Large intestine (tissue), 3 donors: ENCODE measurements at regions not wholly inside any gene's neighbourhood (a gene's known extent, or its start where the extent isn't known, plus 50 kb on each side); places are given as distances from the start of the nearest gene placed in this dataset.

Source experiments
- DNase-seq, 2 donors: peaks; one replicate each; pipeline versions ENCODE4 v3.0.0 to v3.0.0-alpha.2; 2013
- H3K27ac ChIP-seq: one replicate; pipeline ENCODE4 v1.5.1; 2013; ENCODE audit warnings: low read length
- H3K27me3 ChIP-seq: 2 replicates; pipeline ENCODE4 v1.6.1; 2013; ENCODE audit warnings: low read length; ENCODE audit not compliant: control insufficient read depth, insufficient read depth
- H3K36me3 ChIP-seq: 2 replicates; pipeline ENCODE4 v1.6.1; 2013; ENCODE audit warnings: low read length; ENCODE audit not compliant: control insufficient read depth, insufficient read depth
- H3K4me1 ChIP-seq: one replicate; pipeline ENCODE4 v1.6.1; 2013; ENCODE audit warnings: low read length; ENCODE audit not compliant: control insufficient read depth, insufficient read depth
- H3K4me3 ChIP-seq: one replicate; pipeline ENCODE4 v1.5.1; 2013; ENCODE audit warnings: low read length
- H3K9me3 ChIP-seq: one replicate; pipeline ENCODE4 v1.6.1; 2013; ENCODE audit warnings: mild to moderate bottlenecking, low read depth, low read length, moderate library complexity; ENCODE audit not compliant: control insufficient read depth
- WGBS: methylation state at CpG from one replicate; pipeline ENCODE4 v1.1.5; 2013; ENCODE audit warnings: low lambda C conversion rate; ENCODE audit not compliant: insufficient coverage; 5-methylcytosine and 5-hydroxymethylcytosine counted together

DNA sequence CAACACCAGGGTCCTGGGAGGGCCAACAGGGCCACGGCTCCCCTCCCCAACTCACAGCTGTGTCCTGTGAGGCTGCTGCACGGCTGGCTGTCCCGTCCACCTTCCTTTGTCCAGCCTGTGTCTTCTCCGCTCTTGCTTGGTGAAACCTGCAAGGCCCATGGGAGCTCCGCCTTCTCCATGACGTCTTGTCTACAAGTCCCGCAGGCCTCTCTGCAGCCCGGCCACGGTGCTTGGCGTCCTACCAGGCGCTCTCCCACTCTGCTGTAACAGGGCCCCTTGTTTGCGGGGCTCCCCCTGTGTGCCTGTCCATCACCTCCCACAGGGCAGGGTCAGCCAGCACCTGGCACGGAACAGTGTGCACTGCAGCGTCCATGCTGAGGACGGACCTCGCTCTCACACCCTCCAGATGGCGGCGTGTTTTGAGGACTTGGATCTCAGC is 866.8 kb downstream of the TBC1D22A start:
- Histone ChIP-seq H3K4me1 (no peaks in the 10 kb centered on the region), H3K27me3 (no peaks in the 10 kb centered on the region), H3K9me3 (peaks cover 10% of the 10 kb centered on the region), H3K27ac (no peak overlapping the region), H3K4me3 (no peak overlapping the region), H3K36me3 (no peaks in the 10 kb centered on the region)
- WGBS: no CpG with 5 or more reads among the region's 18 CpGs
- DNase-seq: no peak

DNA sequence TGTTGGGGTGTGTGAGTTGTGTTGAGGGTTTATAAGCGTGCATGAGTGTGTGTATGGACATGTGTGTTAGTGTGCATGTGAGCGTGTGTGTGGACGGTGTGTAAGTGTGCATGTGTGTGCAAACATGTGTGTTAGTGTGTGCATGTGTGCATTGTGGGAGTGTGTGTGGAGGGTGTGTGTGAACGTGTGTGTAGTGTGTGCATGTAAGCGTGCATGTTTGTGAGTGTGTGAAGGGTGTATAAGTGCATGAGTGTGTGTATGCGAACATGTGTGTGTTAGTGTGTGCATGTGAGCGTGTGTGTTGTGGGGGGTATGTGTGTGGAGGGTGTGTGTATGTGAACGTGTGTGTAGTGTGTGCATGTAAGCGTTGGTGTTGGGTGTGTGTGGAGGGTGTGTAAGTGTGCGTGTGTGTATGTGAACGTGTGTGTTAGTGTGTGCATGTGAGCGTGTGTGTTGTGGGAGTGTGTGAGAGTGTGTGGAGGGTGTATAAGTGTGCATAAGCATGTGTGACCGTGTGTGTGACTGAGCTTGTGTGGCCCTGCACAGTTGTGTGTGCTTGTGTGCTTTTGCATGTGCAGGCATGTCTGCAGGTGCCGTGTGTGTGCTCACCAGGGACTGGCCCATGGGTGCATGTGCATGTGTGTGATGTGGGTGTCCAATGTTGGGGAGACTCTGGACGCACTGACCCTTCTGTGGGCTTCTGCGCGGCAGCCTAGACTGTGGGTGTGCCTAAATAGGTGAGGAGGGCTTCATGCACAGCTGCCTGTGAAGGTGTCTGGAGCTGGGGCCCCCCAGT is 866.2 kb downstream of the TBC1D22A start:
- H3K9me3 ChIP-seq: peaks cover 10% of the 10 kb centered on the region
- H3K4me3 ChIP-seq: no peak overlapping the region
- no peak overlapping the region for H3K27ac ChIP-seq
- no peak for DNase-seq
- 100% methylated on average over 2 of the region's 17 CpGs for WGBS
- no peaks in the 10 kb centered on the region for H3K27me3 ChIP-seq
- no peaks in the 10 kb centered on the region for H3K4me1 ChIP-seq
- no peaks in the 10 kb centered on the region for H3K36me3 ChIP-seq

DNA sequence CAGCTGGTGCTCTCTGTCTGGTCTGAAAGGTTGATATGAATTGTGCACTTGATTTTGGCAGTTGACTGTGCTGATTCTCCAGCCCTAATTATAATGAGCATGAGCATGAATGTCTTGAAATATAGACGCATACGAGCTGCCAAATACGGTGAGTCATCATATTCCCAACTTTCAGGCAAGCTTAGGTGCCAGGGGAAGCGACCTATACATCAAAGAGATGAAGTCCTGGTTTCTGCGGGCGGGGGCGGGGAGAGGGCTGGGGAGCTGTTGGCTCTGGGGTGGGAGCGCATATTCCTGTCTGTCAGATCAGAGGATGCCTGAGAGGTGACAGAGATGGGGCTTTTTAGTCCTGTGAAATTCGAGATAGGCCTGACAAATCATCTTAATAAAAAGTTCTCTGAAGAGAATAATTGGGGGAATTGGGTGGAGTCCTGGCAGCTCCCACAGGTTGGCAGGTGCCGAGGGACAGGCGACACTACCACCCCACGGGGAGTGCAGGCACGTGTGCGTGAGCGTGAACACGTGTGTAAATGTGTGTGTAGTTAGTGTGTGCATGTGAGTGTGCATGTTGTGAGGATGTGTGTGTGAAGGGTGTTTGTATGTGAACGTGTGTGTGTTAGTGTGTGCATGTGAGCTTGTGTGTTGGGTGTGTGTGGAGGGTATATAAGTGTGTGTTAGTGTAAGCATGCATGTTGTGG is 865.3 kb downstream of the TBC1D22A start:
- Histone ChIP-seq H3K4me3 (no peak overlapping the region), H3K4me1 (no peaks in the 10 kb centered on the region), H3K27me3 (no peaks in the 10 kb centered on the region), H3K9me3 (peaks cover 10% of the 10 kb centered on the region), H3K36me3 (no peaks in the 10 kb centered on the region), H3K27ac (no peak overlapping the region)
- DNase-seq: no peak
- WGBS: 91% methylated on average over 6 of the region's 17 CpGs

DNA sequence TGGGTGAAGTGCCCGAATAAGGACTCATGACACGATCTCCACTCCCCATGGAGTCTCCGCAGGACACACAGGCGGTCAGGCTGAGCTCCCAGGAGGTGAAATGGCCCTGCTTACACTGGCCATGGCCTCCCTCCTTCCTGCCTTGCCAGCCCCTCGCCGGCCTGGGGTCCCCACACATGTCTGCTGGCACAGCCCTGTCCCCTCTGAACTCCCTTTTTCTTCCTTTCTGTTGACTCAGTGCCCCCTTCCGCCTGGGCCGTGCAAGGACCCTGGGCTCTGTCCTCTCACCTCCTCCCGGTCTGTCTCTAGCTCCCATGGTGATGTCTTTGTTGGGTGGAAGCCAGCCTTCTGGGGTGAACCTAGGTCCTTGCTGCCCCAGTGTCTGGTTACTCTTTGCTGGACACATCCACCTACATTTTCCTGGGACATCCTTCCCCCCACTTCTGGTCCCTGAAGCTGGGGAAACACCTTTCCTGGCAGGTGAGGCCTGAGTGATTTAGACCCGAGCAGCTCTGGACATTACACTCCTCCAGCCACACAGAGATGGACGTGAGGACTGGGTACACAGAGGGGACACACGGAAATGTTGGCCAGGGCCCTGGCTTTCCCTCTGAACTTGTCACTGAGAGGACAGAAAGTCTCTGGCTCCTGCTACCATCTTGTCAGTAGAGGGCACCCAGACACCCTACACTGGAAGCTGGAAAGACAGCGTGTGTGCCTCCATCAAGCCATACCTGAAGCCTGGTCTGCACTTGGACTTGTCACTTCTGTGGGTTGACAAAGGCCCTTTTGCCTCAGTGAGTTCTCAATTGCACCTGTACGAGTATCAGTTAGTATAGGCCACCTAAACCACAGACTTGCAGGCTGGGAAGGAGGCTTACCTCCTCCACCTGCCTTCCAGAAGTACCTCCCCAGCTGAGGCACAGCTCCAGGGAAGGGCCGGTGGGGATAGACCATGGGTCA is 864.3 kb downstream of the TBC1D22A start:
- peaks cover 10% of the 10 kb centered on the region for H3K9me3 ChIP-seq
- no peaks in the 10 kb centered on the region for H3K36me3 ChIP-seq
- H3K4me1 ChIP-seq: no peaks in the 10 kb centered on the region
- no peaks in the 10 kb centered on the region for H3K27me3 ChIP-seq
- H3K4me3 ChIP-seq: no peak overlapping the region
- WGBS: 95% methylated on average over 3 of the region's 15 CpGs
- no peak overlapping the region for H3K27ac ChIP-seq
- DNase-seq: no peak

DNA sequence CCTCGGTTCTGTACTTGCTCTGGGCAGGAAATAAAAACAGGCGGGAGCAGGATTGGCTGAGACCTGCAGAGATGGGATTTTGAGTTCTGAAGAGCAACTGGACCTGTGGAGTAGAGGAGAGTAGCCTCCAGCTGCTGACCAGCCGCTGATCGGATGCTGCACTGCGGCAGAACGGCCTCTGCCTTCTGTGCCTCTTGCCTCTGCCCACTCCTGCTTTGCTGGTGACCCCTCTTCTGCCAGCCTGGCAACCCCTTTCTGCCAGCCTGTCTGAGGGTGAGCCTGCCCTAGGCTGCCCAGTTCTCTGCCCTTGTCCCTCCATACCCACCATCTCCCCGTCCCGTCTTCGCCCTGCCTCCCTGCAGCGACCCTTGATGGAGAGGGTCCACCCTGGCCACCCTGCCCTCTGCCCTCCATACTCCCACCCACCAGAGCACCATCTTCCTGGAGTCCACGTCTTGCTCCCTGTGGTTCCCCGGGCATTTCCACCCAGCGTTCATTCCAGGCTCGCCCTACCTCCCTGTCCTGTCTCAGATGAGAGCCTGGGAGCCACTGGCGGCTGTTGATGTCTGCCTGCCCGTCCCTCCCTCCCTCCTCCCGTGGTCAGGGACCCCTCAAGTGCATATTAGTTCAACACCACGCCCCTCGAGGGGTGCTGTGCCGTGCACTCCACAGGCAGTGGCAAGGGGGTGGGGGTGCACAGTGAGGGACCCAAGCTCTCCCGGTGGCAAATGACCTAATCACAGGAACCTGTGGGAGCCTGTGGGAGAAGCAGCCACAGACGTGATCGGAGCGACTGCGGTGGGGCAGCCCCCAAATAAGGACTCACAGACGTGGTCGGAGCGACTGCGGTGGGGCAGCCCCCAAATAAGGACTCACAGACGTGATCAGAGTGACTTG is 863.3 kb downstream of the TBC1D22A start:
- no peak for DNase-seq
- Histone ChIP-seq H3K27me3 (no peaks in the 10 kb centered on the region), H3K27ac (no peak overlapping the region), H3K36me3 (no peaks in the 10 kb centered on the region), H3K4me1 (no peaks in the 10 kb centered on the region), H3K9me3 (peaks cover 10% of the 10 kb centered on the region), H3K4me3 (no peak overlapping the region)
- no CpG with 5 or more reads among the region's 30 CpGs for WGBS

DNA sequence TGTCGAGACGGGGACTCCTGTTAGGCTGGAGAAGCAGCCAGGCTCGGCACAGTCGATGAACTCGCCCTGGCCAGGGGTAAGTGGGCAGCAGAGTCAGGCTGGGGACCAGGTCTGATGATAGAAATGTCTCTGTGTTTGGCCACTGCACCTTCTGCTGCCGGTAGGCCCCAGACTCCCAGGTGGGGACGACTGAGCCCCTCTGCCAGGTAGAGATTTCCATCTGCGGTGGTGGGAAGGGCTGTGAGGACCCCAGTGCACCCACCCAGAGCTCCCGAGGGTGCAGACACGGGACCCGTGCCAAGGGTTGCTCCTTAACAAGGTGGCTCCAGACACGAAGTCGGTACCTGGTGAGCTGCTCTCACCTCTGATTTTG is 862.5 kb downstream of the TBC1D22A start:
- H3K9me3 ChIP-seq: peaks cover 10% of the 10 kb centered on the region
- H3K4me3 ChIP-seq: no peak overlapping the region
- no peaks in the 10 kb centered on the region for H3K36me3 ChIP-seq
- no CpG with 5 or more reads among the region's 13 CpGs for WGBS
- no peaks in the 10 kb centered on the region for H3K27me3 ChIP-seq
- H3K4me1 ChIP-seq: no peaks in the 10 kb centered on the region
- no peak for DNase-seq
- H3K27ac ChIP-seq: no peak overlapping the region

DNA sequence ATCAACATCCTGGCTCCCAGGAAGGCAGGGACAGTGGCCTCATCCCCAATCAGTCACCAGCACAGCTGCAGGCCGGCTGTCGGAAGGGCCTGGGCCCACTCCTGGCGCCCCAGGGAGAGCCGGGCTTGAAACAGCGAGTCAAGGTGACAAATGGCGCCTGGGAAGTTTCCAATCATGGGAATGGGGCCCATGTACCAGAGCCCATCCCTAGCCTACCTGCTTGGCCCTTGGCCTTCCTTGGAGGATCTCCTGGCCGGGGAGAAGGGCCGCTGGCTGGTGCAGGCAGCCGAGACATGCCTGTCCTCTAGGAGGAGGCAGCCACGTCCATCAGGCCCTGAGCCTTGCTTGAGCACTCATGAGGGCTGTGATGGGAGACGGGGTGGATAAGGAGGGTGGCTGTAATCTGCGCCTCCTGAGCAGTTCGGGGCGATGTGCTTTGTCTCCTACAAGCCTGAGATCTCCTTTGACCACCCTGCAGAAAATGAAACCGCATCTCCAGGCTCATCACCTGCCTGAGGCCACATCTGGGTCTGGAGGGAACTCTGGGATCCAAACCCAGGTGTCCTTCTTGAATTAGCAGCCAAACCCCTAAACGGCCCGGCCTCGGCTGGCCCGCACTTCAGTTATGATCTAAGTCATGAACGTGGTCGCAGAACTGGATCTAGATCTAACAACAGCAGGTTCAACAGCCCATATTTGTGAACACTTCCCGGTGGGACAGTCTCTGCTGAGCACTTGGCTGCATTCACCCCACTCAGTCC is 862.0 kb downstream of the TBC1D22A start:
- H3K4me1 ChIP-seq: no peaks in the 10 kb centered on the region
- 100% methylated on average over 1 of the region's 22 CpGs for WGBS

DNA sequence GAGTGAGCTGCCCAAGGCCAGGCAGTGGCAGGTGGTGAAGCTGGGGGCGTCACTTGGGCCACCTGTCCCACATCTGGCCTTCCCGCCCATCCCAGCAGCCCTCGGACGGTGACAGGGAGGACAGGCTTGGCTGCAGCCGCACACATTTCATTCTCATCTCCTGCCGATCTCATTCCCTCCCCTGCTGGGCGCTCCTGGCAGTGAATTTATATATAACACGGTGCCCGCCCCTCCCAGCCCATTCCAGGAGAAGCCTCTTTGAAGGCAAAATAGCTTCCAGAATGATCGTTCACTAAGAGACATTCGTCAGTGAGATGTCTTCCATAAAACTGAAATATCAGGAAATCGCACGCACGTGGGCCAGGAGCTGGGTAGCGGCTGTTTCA is 861.3 kb downstream of the TBC1D22A start:
- Histone ChIP-seq H3K4me3 (no peak overlapping the region), H3K27me3 (no peaks in the 10 kb centered on the region), H3K4me1 (no peaks in the 10 kb centered on the region), H3K27ac (no peak overlapping the region), H3K9me3 (peaks cover 10% of the 10 kb centered on the region), H3K36me3 (no peaks in the 10 kb centered on the region)
- WGBS: no CpG with 5 or more reads among the region's 15 CpGs
- no peak for DNase-seq

More for the DNA sequence above, 862.0 kb downstream of the TBC1D22A start:
- DNase-seq: no peak
- Histone ChIP-seq H3K4me3 (no peak overlapping the region), H3K36me3 (no peaks in the 10 kb centered on the region), H3K27me3 (no peaks in the 10 kb centered on the region), H3K9me3 (peaks cover 10% of the 10 kb centered on the region), H3K27ac (no peak overlapping the region)

DNA sequence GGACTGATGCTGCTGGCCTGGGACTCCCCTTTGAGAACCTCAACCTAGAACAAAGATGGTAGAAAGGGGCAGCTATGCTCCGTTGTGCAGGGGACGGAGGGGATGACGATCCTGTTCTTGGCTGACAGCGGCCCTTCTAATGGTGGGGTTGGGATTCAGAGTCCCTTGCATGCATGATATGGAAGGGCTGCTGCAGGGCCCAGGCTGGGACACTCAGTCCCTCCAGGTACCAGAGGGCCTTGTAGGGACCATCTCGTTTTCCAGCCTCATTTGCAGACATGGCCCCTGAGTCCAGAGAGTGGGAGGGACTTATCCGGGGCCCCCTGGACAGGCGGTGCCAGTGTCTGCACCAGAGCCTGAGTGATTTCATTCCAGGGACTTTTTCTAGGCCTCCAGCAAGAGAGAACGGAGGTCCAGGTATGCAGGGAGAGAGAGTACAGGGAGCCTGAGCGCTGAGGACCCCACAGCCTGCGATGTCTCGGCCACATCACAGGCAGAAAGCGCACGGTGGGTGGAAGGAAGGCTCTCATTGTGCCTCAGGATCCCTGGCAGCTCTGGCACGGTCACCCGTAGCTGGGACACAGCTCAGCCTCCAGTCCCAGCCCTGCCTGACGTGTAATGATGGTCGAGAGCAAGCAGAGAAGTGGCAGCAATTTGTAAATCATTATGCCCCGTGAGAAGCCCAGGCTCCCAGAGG is 860.8 kb downstream of the TBC1D22A start:
- Histone ChIP-seq H3K36me3 (no peaks in the 10 kb centered on the region), H3K27me3 (no peaks in the 10 kb centered on the region), H3K4me1 (no peaks in the 10 kb centered on the region), H3K9me3 (peaks cover 5% of the 10 kb centered on the region), H3K27ac (no peak overlapping the region), H3K4me3 (no peak overlapping the region)
- no CpG with 5 or more reads among the region's 18 CpGs for WGBS
- DNase-seq: no peak
